GM12801 (cell line): ENCODE measurements at regions not wholly inside any gene's neighbourhood (a gene's known extent, or its start where the extent isn't known, plus 50 kb on each side); places are given as distances from the start of the nearest gene placed in this dataset.

Source experiments
- TF ChIP-seq, protein P1 (sequence below): IDR thresholded peaks from one replicate; pipeline ENCODE4 v1.5.1; 2011; ENCODE audit warnings: control low read depth; ENCODE audit not compliant: insufficient read length; ENCODE audit errors: extremely low read depth

DNA sequence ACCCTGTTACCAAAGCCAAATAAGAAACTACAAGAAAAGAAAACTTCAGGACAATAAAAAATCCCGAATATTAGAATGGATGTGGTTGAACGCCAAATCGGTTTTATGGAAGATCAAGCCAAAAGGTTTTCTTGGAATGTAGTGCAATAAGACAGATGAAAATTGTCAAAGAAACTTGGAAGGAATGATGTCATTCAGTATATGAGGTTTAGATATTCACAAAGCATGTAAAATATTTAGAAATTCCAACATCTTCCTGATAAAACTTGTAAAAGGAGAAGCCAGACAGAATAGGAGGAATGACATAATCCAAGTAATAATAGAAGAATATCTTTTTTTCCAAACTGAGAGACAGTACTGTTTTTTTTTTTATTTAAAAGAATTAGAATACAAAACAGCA lies 130.3 kb upstream of the ZPLD1 start:
- TF ChIP-seq, protein P1, sequence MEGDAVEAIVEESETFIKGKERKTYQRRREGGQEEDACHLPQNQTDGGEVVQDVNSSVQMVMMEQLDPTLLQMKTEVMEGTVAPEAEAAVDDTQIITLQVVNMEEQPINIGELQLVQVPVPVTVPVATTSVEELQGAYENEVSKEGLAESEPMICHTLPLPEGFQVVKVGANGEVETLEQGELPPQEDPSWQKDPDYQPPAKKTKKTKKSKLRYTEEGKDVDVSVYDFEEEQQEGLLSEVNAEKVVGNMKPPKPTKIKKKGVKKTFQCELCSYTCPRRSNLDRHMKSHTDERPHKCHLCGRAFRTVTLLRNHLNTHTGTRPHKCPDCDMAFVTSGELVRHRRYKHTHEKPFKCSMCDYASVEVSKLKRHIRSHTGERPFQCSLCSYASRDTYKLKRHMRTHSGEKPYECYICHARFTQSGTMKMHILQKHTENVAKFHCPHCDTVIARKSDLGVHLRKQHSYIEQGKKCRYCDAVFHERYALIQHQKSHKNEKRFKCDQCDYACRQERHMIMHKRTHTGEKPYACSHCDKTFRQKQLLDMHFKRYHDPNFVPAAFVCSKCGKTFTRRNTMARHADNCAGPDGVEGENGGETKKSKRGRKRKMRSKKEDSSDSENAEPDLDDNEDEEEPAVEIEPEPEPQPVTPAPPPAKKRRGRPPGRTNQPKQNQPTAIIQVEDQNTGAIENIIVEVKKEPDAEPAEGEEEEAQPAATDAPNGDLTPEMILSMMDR: no peak

DNA sequence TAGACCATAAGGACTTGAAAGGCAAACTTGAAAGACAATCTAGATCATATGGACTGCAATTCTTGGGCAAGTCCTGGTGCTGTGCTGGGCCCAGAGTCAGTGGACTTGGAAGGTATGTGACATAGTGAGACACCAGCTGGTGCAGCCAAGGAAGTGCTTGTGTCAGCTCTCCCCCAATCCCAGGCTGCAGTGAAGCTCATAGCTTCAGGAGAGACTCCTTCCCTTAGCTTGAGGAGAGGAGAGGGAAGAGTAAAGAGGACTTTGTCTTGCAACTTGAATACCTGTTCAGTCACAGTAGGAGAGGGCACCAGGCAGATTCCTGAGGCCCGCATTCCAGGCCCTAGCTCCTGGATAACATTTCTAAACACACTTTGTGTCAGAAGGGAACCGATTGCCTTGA lies 127.4 kb upstream of the ZPLD1 start:
- TF ChIP-seq, protein P1: no peak

DNA sequence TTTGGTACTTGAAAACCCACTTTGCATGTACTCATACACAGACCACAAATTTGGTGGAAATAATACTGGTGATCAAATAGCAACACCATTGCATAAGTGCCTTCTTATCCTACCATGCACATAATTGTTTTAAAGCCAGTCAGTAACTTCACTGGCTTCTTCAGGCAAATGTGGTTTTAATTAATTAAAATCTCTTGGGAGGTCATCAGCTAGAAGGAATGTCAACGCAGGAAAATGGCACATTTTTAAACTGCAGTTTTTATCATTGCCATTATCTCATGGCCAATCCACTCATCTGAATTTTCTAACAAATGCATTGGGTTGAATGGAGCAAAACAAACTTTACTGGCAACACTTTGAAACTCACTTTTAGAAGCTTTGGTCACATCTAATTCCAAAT lies 105.7 kb upstream of the ZPLD1 start:
- TF ChIP-seq, protein P1: no peak

DNA sequence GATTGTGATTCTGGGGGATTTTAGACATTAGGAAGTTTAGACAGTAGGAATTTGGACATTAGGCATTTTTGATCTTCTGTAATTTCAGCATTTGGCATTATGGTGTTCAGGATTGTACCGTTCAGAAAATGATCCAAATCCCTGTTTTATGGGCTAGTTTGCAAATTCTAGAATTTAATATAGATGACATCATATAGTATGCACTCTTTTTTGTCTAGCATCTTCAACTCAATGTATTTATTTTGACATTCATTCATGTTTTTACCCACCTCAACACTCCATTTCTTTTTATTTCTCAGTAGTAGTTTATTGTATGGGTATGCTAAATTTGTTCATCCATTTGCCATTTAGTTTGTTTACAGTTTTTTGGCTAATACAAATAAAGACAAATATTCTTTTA lies 105.3 kb upstream of the ZPLD1 start:
- TF ChIP-seq, protein P1: no peak

DNA sequence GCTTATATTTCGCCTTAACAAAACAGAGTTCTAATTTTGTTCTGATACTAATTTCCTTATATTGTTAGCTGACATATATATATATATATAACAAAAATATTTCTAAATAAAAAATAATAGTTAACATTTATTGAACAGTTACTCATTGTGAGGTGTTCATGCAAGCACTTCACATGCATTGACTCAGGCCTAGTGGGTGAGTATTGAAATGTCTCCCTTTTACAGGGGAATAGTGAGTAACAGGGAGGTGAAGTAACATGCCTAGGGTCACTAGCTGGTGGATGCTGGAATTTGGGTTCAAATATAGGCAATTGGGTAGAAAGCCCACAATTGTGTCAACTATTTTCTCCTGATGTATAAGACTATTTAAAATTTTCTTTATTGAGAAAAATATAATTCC lies 102.6 kb upstream of the ZPLD1 start:
- TF ChIP-seq, protein P1: no peak

DNA sequence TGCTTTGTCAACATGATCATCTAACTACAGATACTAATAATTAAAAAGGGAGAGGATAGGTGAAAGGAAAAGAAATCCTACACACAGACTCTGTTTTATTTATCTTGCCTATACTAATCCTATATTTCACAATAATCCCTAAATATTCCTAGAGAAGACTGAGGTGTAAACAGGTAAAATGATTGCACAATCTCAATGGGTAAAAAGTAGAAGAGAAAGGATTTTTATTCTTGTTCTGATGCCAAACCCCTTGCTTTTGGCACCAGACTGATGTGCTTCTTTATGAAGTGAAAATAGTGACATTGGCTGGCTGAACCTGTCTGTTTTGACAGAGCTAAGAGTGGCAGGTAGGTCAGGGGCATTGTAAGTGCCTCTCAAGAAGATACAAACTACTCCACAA lies 101.9 kb upstream of the ZPLD1 start:
- TF ChIP-seq, protein P1: no peak

DNA sequence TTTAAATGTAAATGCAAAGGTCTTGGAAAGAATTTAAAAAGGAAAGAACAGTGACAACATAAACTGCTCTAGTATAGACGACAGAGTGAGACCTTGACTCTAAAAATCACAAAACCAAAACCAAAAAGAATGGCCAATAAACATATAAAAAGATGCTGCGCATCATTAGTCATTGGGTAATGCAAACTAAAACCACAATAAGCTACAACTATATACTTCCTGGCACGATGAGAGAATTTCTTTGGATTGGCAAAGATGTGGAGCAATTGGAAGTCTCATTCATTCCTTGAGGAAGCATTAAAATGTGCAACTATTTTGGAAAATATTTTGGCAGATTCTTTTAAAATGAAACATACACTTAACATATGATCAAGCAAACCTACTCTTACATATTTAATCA lies 98.7 kb upstream of the ZPLD1 start:
- TF ChIP-seq, protein P1: no peak

DNA sequence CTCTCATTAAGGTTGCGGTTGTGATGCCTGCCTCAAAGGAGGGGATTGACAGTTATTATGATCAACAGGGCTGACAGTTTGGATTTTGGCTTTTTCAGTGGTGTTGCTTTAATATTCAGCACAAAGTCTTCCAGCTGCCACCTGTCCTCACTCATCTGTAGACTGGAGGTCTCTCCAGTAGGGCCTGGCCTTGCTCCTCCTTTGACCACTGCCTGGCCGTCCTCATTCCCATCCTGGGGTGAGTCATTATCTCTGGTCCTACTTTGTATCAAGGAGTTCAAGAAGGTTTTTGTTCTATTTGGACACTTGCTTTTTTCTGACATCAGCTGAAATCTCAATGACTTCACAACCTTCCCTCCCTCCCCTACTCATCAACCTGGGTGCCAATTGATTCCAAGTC lies 95.1 kb upstream of the ZPLD1 start:
- TF ChIP-seq, protein P1: no peak
